Spinal cord (tissue), 9 donors: ENCODE measurements at regions not wholly inside any gene's neighbourhood (a gene's known extent, or its start where the extent isn't known, plus 50 kb on each side); places are given as distances from the start of the nearest gene placed in this dataset.
"Not testable (repeated sequence)": the region's sequence is repeated elsewhere in the genome, so short reads cannot be mapped to it uniquely, and the experiment has no call there.

Source experiments
- DNase-seq, 6 donors: peaks; one replicate each; pipeline versions ENCODE4 v3.0.0 to v3.0.0-alpha.2; 2013 to 2015; ENCODE audit warnings: low spot score in 6 of 6, low read depth in 4 of 6
- H3K27ac ChIP-seq: one replicate; pipeline ENCODE4 v1.5.1; 2013; ENCODE audit warnings: low read depth, low read length, control low read depth
- H3K27me3 ChIP-seq: one replicate; pipeline ENCODE4 v1.6.1; 2013; ENCODE audit warnings: low read length; ENCODE audit not compliant: control insufficient read depth, insufficient read depth
- H3K36me3 ChIP-seq: one replicate; pipeline ENCODE4 v1.6.1; 2013; ENCODE audit warnings: low read length; ENCODE audit not compliant: control insufficient read depth, insufficient read depth
- H3K4me1 ChIP-seq: one replicate; pipeline ENCODE4 v1.6.1; 2013; ENCODE audit warnings: low read length; ENCODE audit not compliant: control insufficient read depth, insufficient read depth
- H3K4me3 ChIP-seq: one replicate; pipeline ENCODE4 v1.5.1; 2013; ENCODE audit warnings: low read depth, low read length, control low read depth
- H3K9me3 ChIP-seq: one replicate; pipeline ENCODE4 v1.6.1; 2013; ENCODE audit warnings: low read length; ENCODE audit not compliant: control insufficient read depth, insufficient read depth
- WGBS: methylation state at CpG from one replicate; pipeline ENCODE4 v1.1.5; 2013; ENCODE audit warnings: missing lambda C conversion rate; ENCODE audit not compliant: insufficient coverage; 5-methylcytosine and 5-hydroxymethylcytosine counted together
- donor health status: healthy.

- 82% methylated on average over 3 of the region's 4 CpGs for WGBS
- no peaks in the 10 kb centered on the region for H3K4me1 ChIP-seq
- no peak for DNase-seq
Observed at GRCh38 chr5:118115791-118116190, 872.6 kb downstream of the DTWD2 start.

GRCh38 chr5:118111956-118112355 is 876.4 kb downstream of the DTWD2 start:
- no peaks in the 10 kb centered on the region for H3K36me3 ChIP-seq
- H3K4me3 ChIP-seq = no peak overlapping the region
- no peaks in the 10 kb centered on the region for H3K27me3 ChIP-seq
- H3K27ac ChIP-seq = no peak overlapping the region
- DNase-seq = no peak
- H3K9me3 ChIP-seq = no peaks in the 10 kb centered on the region
- no peaks in the 10 kb centered on the region for H3K4me1 ChIP-seq
- 50% methylated on average over 2 of the region's 5 CpGs for WGBS

More at GRCh38 chr5:118115791-118116190, 872.6 kb downstream of the DTWD2 start:
- Histone ChIP-seq H3K4me3 (no peak overlapping the region), H3K36me3 (no peaks in the 10 kb centered on the region), H3K9me3 (no peaks in the 10 kb centered on the region), H3K27ac (no peak overlapping the region), H3K27me3 (no peaks in the 10 kb centered on the region)

DNA sequence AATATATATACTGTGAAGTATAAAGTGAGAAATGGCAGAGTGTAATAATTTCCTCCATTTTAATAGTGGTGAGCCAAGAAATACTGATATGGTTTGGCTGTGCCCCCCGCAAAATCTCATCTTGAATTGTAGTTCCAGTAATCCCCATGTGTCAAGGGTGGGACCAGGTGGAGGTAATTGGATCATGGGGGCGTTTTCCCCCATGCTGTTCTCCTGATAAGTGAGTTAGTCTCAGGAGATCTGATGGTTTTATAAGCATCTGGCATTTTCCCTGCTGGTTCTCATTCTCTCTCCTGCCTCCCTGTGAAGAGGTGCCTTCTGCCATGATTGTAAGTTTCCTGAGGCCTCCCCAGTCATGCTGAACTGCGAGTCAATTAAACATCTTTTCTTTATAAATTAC is 881.1 kb downstream of the DTWD2 start:
- H3K9me3 ChIP-seq, H3K27me3 ChIP-seq, H3K27ac ChIP-seq, H3K4me3 ChIP-seq, H3K36me3 ChIP-seq, DNase-seq, H3K4me1 ChIP-seq: not testable (repeated sequence)
- WGBS = 83% methylated on average over 1 of the region's 3 CpGs

DNA sequence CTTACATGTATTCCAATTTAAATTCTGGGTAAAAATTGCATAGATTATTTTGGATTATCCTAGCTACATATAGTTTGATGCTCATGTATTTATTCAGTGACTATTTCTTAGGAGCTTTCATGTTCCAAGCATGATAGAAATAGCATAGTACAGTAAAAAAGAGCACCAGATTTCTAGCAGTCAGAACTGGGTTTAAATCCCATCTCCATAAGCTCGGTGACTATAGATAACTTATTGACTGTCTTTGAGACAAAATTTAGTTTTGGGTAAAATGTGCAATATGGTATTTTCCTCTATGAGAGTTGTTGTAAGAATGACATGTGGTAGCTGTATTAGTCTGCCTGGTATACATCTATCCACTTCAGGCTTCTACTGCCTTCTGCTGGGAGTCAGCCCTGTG is 889.6 kb downstream of the DTWD2 start:
- H3K4me3 ChIP-seq = no peak overlapping the region
- DNase-seq = peak in 1 of 6 donors; percentile 63
- H3K4me1 ChIP-seq = no peaks in the 10 kb centered on the region
- no peaks in the 10 kb centered on the region for H3K9me3 ChIP-seq
- no peaks in the 10 kb centered on the region for H3K36me3 ChIP-seq
- H3K27ac ChIP-seq = no peak overlapping the region
- H3K27me3 ChIP-seq = no peaks in the 10 kb centered on the region
- no CpG with 5 or more reads among the region's 1 CpG for WGBS

DNA sequence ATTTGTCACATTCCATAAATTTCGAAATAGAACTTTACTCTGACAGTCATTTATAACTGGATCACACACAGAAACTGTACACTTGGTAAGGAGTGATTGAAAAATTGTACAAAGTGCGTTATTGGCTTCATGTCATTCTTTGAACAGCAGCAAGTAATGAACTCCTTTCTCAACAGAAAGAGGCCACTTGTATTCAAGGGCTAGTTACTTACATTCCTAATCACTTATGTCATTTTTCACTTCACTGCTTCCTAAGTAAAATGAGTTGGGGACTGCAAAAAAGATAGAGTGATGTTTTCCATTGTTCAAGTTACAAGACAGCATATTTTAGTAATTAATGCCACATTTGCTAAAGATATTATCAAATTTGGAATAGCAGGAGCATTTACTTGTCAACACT is 893.2 kb downstream of the DTWD2 start:
- no CpG with 5 or more reads among the region's 2 CpGs for WGBS
- peak in 2 of 6 donors; percentile 9 to 21 for DNase-seq
- Histone ChIP-seq H3K9me3 (no peaks in the 10 kb centered on the region), H3K27me3 (no peaks in the 10 kb centered on the region), H3K36me3 (no peaks in the 10 kb centered on the region), H3K27ac (no peak overlapping the region), H3K4me3 (no peak overlapping the region), H3K4me1 (no peaks in the 10 kb centered on the region)

DNA sequence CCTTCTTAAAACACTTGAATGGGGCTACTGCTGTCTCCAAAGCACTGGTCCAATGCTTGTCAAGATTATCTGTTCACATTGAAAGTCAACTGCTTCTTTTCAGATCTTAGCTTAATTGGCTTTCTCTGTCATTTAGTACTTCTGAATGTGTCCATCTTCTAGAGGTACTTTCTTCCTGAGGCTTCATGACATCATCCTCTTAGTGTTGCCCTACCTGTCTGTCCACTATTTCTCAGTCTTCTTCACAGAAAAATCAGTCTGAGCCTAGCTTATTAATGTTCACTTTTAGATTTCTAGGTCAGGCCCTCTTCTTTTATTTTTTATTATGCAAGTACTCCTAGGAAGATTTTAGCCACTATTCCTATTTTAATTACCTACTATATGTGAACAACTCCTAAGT is 899.9 kb downstream of the DTWD2 start:
- Histone ChIP-seq H3K27ac (no peak overlapping the region), H3K4me3 (no peak overlapping the region), H3K36me3 (no peaks in the 10 kb centered on the region), H3K9me3 (no peaks in the 10 kb centered on the region), H3K4me1 (no peaks in the 10 kb centered on the region), H3K27me3 (no peaks in the 10 kb centered on the region)
- no peak for DNase-seq

DNA sequence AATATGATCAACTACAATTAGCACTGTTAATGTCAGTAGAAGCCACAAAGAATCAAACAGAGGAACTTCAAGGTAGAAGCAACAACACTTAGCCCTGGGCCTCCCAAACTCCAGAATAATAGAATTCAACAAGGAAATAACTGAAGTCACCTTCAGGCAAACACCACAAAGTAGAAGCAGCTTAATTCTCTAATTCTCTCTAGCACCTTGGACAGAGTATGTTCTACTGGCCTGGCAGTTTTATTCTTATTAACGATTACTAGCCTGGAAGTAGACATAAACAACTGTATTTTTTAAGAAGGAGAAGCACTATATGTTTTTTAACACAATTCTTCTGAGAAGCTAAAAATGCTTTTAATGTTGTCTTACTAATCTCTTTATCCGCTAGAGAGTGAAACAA is 911.9 kb downstream of the DTWD2 start:
- WGBS = no CpG with 5 or more reads among the region's 2 CpGs
- no peaks in the 10 kb centered on the region for H3K9me3 ChIP-seq

GRCh38 chr5:118070041-118070440 is 918.3 kb downstream of the DTWD2 start:
- H3K4me3 ChIP-seq = no peak overlapping the region

More for the DNA sequence above, 911.9 kb downstream of the DTWD2 start:
- Histone ChIP-seq H3K36me3 (no peaks in the 10 kb centered on the region), H3K27ac (no peak overlapping the region), H3K4me1 (no peaks in the 10 kb centered on the region), H3K4me3 (no peak overlapping the region), H3K27me3 (no peaks in the 10 kb centered on the region)
- DNase-seq = no peak

GRCh38 chr5:118069452-118069851 is 918.9 kb downstream of the DTWD2 start:
- H3K9me3 ChIP-seq = no peaks in the 10 kb centered on the region
- no peaks in the 10 kb centered on the region for H3K36me3 ChIP-seq
- DNase-seq = peak in 2 of 6 donors; percentile 6 to 9
- no peaks in the 10 kb centered on the region for H3K4me1 ChIP-seq
- H3K4me3 ChIP-seq = no peak overlapping the region
- no peaks in the 10 kb centered on the region for H3K27me3 ChIP-seq
- no peak overlapping the region for H3K27ac ChIP-seq

More at GRCh38 chr5:118070041-118070440, 918.3 kb downstream of the DTWD2 start:
- Histone ChIP-seq H3K4me1 (no peaks in the 10 kb centered on the region), H3K36me3 (no peaks in the 10 kb centered on the region), H3K27me3 (no peaks in the 10 kb centered on the region), H3K27ac (no peak overlapping the region), H3K9me3 (no peaks in the 10 kb centered on the region)
- WGBS = no CpG with 5 or more reads among the region's 2 CpGs
- DNase-seq = no peak

GRCh38 chr5:118068886-118069285 is 919.5 kb downstream of the DTWD2 start:
- Histone ChIP-seq H3K4me3 (no peak overlapping the region), H3K9me3 (no peaks in the 10 kb centered on the region), H3K4me1 (no peaks in the 10 kb centered on the region), H3K27ac (no peak overlapping the region), H3K36me3 (no peaks in the 10 kb centered on the region), H3K27me3 (no peaks in the 10 kb centered on the region)
- DNase-seq = peak in 2 of 6 donors; percentile 13 to 41
